Activated CD4-positive, alpha-beta T cell treated with anti-CD3 and anti-CD28 coated beads, Interleukin-2, amount 10 ng/mL, durations not matched to agents 7 days and 5 days (primary cell): ENCODE measurements at regions not wholly inside any gene's neighbourhood (a gene's known extent, or its start where the extent isn't known, plus 50 kb on each side); places are given as distances from the start of the nearest gene placed in this dataset.
"Not testable (repeated sequence)": the region's sequence is repeated elsewhere in the genome, so short reads cannot be mapped to it uniquely, and the experiment has no call there.

Source experiments
- CTCF ChIA-PET: fragments of 350-600 bp; sonication (Branson Sonifier 250); formaldehyde crosslinking; loops from one replicate; lab custom pipeline; 2021; ENCODE audit warnings: antibody characterized with exemption; lab: Charles Lee
- POLR2A ChIA-PET: fragments of 350-600 bp; sonication (Branson Sonifier 250); formaldehyde crosslinking; loops from one replicate; lab custom pipeline; 2021; ENCODE audit warnings: antibody characterized with exemption; lab: Charles Lee
- DNase-seq: peaks from one replicate; pipeline ENCODE4 v3.0.0-alpha.2; 2020
- H3K27ac Mint-ChIP-seq: one replicate; pipeline ENCODE4 v1.8.0; 2021; ENCODE audit warnings: mild to moderate bottlenecking, moderate library complexity, mixed read lengths
- H3K27me3 Mint-ChIP-seq: one replicate; pipeline ENCODE4 v1.8.0; 2021; ENCODE audit warnings: mixed read lengths
- H3K36me3 Mint-ChIP-seq: one replicate; pipeline ENCODE4 v1.8.0; 2021; ENCODE audit warnings: low read depth, mixed read lengths
- H3K4me1 Mint-ChIP-seq: one replicate; pipeline ENCODE4 v1.8.0; 2021; ENCODE audit warnings: mixed read lengths
- H3K4me3 Mint-ChIP-seq: one replicate; pipeline ENCODE4 v1.8.0; 2021; ENCODE audit warnings: mild to moderate bottlenecking, moderate library complexity, mixed read lengths
- H3K9me3 Mint-ChIP-seq: one replicate; pipeline ENCODE4 v1.8.0; 2021; ENCODE audit warnings: mixed read lengths

DNA sequence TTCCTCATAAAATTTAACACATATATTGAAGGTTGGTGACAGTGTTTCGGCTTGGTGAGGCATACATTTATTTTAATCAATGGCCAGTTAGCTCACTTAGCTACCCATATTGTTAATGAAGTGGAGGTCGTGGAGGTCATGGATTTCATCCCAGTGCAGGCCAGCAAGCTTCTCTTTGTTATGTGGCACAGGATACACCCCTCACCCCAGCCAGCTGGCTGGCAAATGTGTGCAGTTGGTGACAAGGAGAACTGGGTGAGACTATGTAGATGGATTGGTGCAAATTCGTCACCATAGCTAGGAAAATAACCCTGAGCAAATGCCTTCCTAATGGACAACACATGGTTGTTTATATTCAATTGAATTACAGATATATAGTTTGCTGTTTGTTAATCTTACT is 50.5 kb upstream of the FOXP2 start:
- Mint-ChIP-seq H3K27ac (no peak overlapping the region), H3K4me3 (no peak overlapping the region), H3K4me1 (no peaks in the 10 kb centered on the region), H3K9me3 (no peaks in the 10 kb centered on the region), H3K36me3 (no peaks in the 10 kb centered on the region), H3K27me3 (no peaks in the 10 kb centered on the region)
- POLR2A ChIA-PET = no interaction called here
- DNase-seq = no peak
- CTCF ChIA-PET = no interaction called here

- H3K27me3 Mint-ChIP-seq = no peaks in the 10 kb centered on the region
- no peak overlapping the region for H3K4me3 Mint-ChIP-seq
- H3K9me3 Mint-ChIP-seq = no peaks in the 10 kb centered on the region
- no peaks in the 10 kb centered on the region for H3K4me1 Mint-ChIP-seq
- ChIA-PET CTCF (no interaction called here), POLR2A (no interaction called here)
- no peak for DNase-seq
- no peak overlapping the region for H3K27ac Mint-ChIP-seq
- H3K36me3 Mint-ChIP-seq = no peaks in the 10 kb centered on the region
These were observed 51.3 kb upstream of the FOXP2 start for GRCh38 chr7:114363292-114363691.

GRCh38 chr7:114358911-114359310 is 55.7 kb upstream of the FOXP2 start:
- Mint-ChIP-seq H3K27me3 (no peaks in the 10 kb centered on the region), H3K36me3 (no peaks in the 10 kb centered on the region), H3K27ac (no peak overlapping the region), H3K4me1 (no peaks in the 10 kb centered on the region), H3K9me3 (no peaks in the 10 kb centered on the region), H3K4me3 (no peak overlapping the region)
- CTCF ChIA-PET = no interaction called here
- POLR2A ChIA-PET = no interaction called here
- no peak for DNase-seq

DNA sequence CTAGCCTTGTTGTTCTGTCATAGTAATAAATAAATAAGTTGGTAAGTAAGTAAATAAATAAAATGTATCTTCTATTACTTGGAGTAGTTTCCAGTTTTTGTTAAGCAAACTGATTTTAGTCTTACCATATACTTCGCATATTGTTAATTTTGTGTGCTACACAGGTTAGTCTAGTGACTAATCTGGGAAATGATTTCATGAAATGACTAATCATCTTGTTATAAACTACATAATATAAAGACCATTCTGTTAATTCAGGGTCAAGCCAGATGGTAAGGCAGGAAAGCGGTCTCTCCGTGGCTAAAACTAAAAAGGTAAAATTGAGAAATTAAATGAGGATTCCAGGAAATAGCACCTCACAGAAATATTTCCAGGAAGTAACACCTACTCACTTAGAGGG is 58.5 kb upstream of the FOXP2 start:
- H3K27ac Mint-ChIP-seq = no peak overlapping the region
- ChIA-PET CTCF (no interaction called here), POLR2A (no interaction called here)
- H3K9me3 Mint-ChIP-seq = no peaks in the 10 kb centered on the region
- no peak for DNase-seq
- H3K27me3 Mint-ChIP-seq = no peaks in the 10 kb centered on the region
- H3K4me1 Mint-ChIP-seq = no peaks in the 10 kb centered on the region
- H3K36me3 Mint-ChIP-seq = no peaks in the 10 kb centered on the region
- no peak overlapping the region for H3K4me3 Mint-ChIP-seq

DNA sequence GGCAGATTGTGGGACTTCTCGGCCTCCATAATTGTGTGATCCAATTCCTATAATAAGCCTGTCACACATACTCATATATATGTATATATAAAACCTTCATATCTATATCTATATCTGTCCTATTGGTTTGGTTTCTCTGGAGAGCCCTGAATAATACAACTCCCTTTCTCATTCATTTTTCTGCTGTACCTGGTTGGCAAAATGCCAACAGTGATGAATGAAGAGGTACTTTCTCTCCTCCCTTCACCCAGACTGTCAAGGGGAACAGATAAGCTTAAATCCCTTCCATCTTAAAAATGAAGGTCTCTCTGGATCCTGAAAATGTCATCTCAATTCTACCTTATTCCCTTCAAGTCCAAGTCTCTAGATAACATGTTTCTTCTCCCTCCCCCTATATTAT is 60.3 kb upstream of the FOXP2 start:
- Mint-ChIP-seq H3K4me3 (no peak overlapping the region), H3K27ac (no peak overlapping the region), H3K4me1 (no peaks in the 10 kb centered on the region), H3K9me3 (no peaks in the 10 kb centered on the region), H3K27me3 (no peaks in the 10 kb centered on the region), H3K36me3 (no peaks in the 10 kb centered on the region)
- no peak for DNase-seq
- POLR2A ChIA-PET = no interaction called here
- CTCF ChIA-PET = no interaction called here

DNA sequence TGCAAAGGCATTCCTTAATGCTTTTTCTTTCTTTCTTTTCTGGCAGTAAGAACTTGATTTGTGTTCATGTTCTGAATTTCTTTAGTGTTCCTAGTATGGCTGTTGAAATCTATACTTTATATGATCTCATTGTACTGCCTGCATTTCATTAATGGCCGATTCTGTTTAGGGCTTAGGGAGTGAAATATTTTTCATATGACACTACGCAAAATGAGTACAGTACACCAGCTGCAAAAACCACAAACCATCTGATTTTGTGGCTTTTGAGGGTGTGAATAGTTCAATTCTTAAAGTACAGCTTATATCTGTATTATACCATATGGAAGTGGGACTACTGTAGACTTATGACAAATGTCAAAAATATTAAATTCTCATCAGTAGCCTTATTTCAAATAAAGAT is 69.1 kb upstream of the FOXP2 start:
- Mint-ChIP-seq H3K4me1 (no peaks in the 10 kb centered on the region), H3K27ac (no peak overlapping the region), H3K4me3 (no peak overlapping the region), H3K27me3 (no peaks in the 10 kb centered on the region), H3K36me3 (no peaks in the 10 kb centered on the region), H3K9me3 (no peaks in the 10 kb centered on the region)
- CTCF ChIA-PET = no interaction called here
- no peak for DNase-seq
- POLR2A ChIA-PET = no interaction called here

- POLR2A ChIA-PET = no interaction called here
- Mint-ChIP-seq H3K27ac (no peak overlapping the region), H3K27me3 (no peaks in the 10 kb centered on the region), H3K4me1 (no peaks in the 10 kb centered on the region), H3K4me3 (no peak overlapping the region), H3K9me3 (no peaks in the 10 kb centered on the region), H3K36me3 (no peaks in the 10 kb centered on the region)
- DNase-seq = no peak
- CTCF ChIA-PET = no interaction called here
These were observed 70.5 kb upstream of the FOXP2 start for GRCh38 chr7:114343949-114344708.

DNA sequence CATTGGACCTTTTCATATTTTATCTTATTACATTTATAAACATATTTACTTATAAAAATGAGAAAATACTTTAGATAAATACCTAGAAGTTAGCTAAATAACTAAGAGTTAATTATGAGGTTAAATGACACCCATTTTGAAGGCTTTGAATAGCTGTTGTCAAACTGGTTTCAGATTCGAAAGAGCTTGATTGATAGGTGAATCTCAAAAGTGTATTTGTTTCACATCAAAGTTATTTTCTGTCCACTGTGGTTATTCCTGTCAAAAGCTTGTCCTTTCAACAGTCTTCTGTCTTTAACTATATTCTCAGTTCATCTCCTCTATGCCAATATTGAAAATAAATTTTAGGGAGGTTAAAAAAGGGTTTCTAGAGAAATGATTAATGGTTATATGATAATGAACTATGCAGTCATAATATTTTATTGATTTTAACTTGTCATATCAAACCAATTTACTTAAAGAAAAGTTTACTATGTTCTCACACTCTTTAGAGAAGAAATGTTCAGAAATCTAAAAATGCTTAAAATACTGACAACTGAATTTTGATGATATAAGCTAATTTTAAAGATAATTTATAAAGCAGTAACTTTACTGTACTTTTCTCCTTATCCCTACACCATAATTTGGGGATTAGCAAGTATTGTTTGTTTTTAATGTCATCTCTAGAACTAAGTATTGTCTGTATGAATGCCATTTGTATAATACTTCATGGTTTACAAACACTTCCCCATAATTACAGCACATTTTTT is 72.0 kb upstream of the FOXP2 start:
- ChIA-PET POLR2A (no interaction called here), CTCF (no interaction called here)
- Mint-ChIP-seq H3K9me3 (no peaks in the 10 kb centered on the region), H3K36me3 (no peaks in the 10 kb centered on the region), H3K27ac (no peak overlapping the region), H3K4me1 (no peaks in the 10 kb centered on the region), H3K27me3 (no peaks in the 10 kb centered on the region), H3K4me3 (no peak overlapping the region)
- no peak for DNase-seq

- CTCF ChIA-PET = no interaction called here
- H3K9me3 Mint-ChIP-seq = no peaks in the 10 kb centered on the region
- H3K27ac Mint-ChIP-seq = no peak overlapping the region
- no peaks in the 10 kb centered on the region for H3K36me3 Mint-ChIP-seq
- no peak for DNase-seq
- no peak overlapping the region for H3K4me3 Mint-ChIP-seq
- H3K4me1 Mint-ChIP-seq = no peaks in the 10 kb centered on the region
- POLR2A ChIA-PET = no interaction called here
- no peaks in the 10 kb centered on the region for H3K27me3 Mint-ChIP-seq
These were observed 73.0 kb upstream of the FOXP2 start for GRCh38 chr7:114341648-114342047.

DNA sequence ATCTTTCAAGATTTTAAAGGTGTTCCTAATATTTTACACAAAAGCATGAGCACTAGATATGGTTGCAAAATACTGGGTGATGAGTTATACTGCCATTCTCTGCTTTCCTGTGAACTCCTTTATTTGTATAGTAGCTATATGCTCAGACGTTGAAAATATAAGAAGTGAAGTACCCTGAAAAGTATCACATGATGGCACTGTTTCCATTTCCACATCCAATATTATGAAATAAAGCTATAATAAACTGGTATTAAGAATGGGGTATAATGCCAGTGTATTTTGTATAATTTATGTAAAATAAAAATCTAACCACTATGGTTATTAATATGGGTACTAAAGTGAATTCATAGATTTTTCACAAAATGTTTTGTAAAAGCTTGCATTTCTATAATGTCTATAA is 79.6 kb upstream of the FOXP2 start:
- ChIA-PET CTCF (no interaction called here), POLR2A (no interaction called here)
- H3K4me3 Mint-ChIP-seq = no peak overlapping the region
- H3K36me3 Mint-ChIP-seq = no peaks in the 10 kb centered on the region
- DNase-seq = no peak
- H3K27ac Mint-ChIP-seq = no peak overlapping the region
- H3K27me3 Mint-ChIP-seq = no peaks in the 10 kb centered on the region
- no peaks in the 10 kb centered on the region for H3K9me3 Mint-ChIP-seq
- H3K4me1 Mint-ChIP-seq = no peaks in the 10 kb centered on the region

- H3K9me3 Mint-ChIP-seq, H3K27me3 Mint-ChIP-seq, DNase-seq, POLR2A ChIA-PET, CTCF ChIA-PET, H3K27ac Mint-ChIP-seq, H3K4me1 Mint-ChIP-seq, H3K4me3 Mint-ChIP-seq, H3K36me3 Mint-ChIP-seq: not testable (repeated sequence)
These were observed 85.2 kb upstream of the FOXP2 start for GRCh38 chr7:114329458-114329857.

DNA sequence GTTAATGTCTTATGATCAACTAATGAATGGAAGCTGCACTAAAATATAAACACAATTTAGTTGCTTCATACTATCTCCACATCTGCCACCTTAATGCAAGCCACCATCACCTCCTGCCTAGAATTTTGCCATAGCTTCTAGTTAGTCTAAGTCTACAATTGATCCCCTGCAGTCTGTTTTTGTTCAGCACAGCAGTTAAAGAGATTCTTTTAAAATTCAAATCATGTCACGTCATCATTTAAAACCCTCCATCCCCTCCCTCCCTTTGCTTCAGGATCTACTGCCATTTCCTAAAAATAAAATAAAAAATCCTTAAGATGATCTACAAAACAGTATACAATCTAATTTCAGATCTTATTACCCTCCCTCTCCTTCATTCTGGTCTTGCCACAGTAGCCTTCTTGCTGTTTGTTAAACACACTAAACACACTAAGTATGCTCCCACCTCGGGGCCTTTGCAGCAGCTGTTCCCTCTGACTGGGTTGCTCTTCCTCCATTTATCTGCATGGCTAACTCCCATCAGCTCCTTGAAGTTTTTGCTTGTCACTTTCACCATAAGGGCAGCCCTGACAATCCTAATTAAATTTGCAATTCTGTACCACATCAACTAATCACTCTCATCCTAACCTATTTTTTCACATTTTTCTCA is 97.0 kb upstream of the FOXP2 start:
- H3K27ac Mint-ChIP-seq = no peak overlapping the region
- no peaks in the 10 kb centered on the region for H3K36me3 Mint-ChIP-seq
- no peak for DNase-seq
- CTCF ChIA-PET = no interaction called here
- no peaks in the 10 kb centered on the region for H3K9me3 Mint-ChIP-seq
- H3K4me3 Mint-ChIP-seq = no peak overlapping the region
- no peaks in the 10 kb centered on the region for H3K27me3 Mint-ChIP-seq
- H3K4me1 Mint-ChIP-seq = no peaks in the 10 kb centered on the region
- POLR2A ChIA-PET = no interaction called here

DNA sequence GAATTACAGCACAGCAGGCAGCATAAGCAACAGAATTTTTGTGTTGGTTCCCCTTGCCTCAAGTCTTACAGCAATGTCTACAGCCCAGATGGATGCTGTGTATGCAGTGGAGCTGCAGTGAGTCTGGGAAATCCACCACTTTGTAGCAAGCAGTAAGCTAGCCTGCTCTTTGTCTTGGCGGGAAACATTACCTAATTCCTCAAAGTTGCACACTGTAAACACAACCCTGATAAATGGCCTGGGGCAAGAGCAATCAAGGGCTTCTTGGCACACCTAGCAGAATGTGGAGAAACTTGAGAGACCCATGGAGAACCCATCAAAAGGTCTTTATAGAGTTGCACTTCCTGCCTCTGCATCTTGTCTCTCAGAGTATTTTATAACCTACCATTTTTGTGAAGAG is 102.0 kb upstream of the FOXP2 start:
- ChIA-PET CTCF (no interaction called here), POLR2A (no interaction called here)
- Mint-ChIP-seq H3K36me3 (no peaks in the 10 kb centered on the region), H3K4me3 (no peak overlapping the region), H3K4me1 (no peaks in the 10 kb centered on the region), H3K27ac (no peak overlapping the region), H3K27me3 (no peaks in the 10 kb centered on the region), H3K9me3 (no peaks in the 10 kb centered on the region)
- no peak for DNase-seq
